ENCODE measurements at regions not wholly inside any gene's neighbourhood (a gene's known extent, or its start where the extent isn't known, plus 50 kb on each side); places are given as distances from the start of the nearest gene placed in this dataset.

GRCh38 chr1:186768906-186769305, 59.8 kb upstream of the PLA2G4A start:
- Histone ChIP-seq H2AFZ (ENCODE audit: low read depth, low read length) (no peak overlapping the region), H3K4me2 (ENCODE audit: insufficient read depth, low read length) (no peak overlapping the region), H3K79me2 (ENCODE audit: control insufficient read depth, insufficient read depth, low read length) (no peaks in the 10 kb centered on the region), H3K4me3 (replicated peaks in 1 of 3; ENCODE audit: insufficient read depth in 1 of 3, low read depth in 1 of 3, low read length in 3 of 3) (no peak overlapping the region), H3K27me3 (ENCODE audit: control insufficient read depth in 2 of 2, insufficient read depth in 2 of 2, low read length in 2 of 2) (no peaks in the 10 kb centered on the region), H3K36me3 (ENCODE audit: control insufficient read depth in 2 of 2, extremely low read depth in 1 of 2, insufficient read depth in 2 of 2, low read length in 2 of 2) (no peaks in the 10 kb centered on the region), H4K20me1 (replicated peaks; ENCODE audit: control insufficient read depth, extremely low read depth, insufficient read depth, low read length) (no peaks in the 10 kb centered on the region), H3K4me1 (ENCODE audit: control insufficient read depth, extremely low read depth, insufficient read depth, low read length) (peaks cover under 1% of the 10 kb centered on the region), H3K9ac (replicated peaks; ENCODE audit: extremely low read depth, insufficient read depth, low read length) (no peak overlapping the region), H3K27ac (ENCODE audit: insufficient read depth, low read depth, low read length) (no peak overlapping the region), H3K9me3 (replicated peaks; ENCODE audit: control insufficient read depth, insufficient read depth, low read length) (no peaks in the 10 kb centered on the region), H3K9me1 (replicated peaks; ENCODE audit: control insufficient read depth, extremely low read depth, insufficient read depth, low read length) (no peaks in the 10 kb centered on the region)
- no peak for FAIRE-seq
- no TSS peak for BruUV-seq (replicated peaks)
- intact Hi-C loops (cut with micrococcal nuclease) = no loop called here
- dilution Hi-C loops (cut with MboI; ENCODE audit: extremely low pct_ligation_motif_present, low sequenced_read_pairs) = no loop called here
- POLR2A ChIA-PET = no interaction called here
- CTCF ChIA-PET = interaction anchor here (1.5 kb wide), 1 partner anchor 9 kb away, joined by 3 read pairs; no protein-coding TSS in a partner anchor
- DNase-seq (ENCODE audit: low read depth, low spot score) = no peak
- TF ChIP-seq JUN (IDR thresholded peaks at IDR 0.05; ENCODE audit: borderline replicate concordance, insufficient read depth, insufficient read length, low read depth) (no peak), EZH2 (IDR thresholded peaks at IDR 0.05; ENCODE audit: borderline replicate concordance, low read depth, low read length, severe bottlenecking) (no peak), FOS (IDR thresholded peaks at IDR 0.05; ENCODE audit: borderline replicate concordance, insufficient read depth, low read length) (no peak), CTCF (IDR thresholded peaks at IDR 0.05; ENCODE audit: extremely low read depth in 1 of 2, insufficient read depth in 1 of 2, low read depth in 1 of 2, low read length in 2 of 2) (no peak), POLR2A (IDR thresholded peaks at IDR 0.05; ENCODE audit: low read depth, low read length) (no peak), GATA2 (IDR thresholded peaks at IDR 0.05; ENCODE audit: insufficient read depth, insufficient read length, low read depth, low read length) (no peak), MAX (IDR thresholded peaks at IDR 0.05; ENCODE audit: insufficient read depth, insufficient read length) (no peak)

Data from endothelial cell of umbilical vein (primary cell).